ENCODE measurements at regions not wholly inside any gene's neighbourhood (a gene's known extent, or its start where the extent isn't known, plus 50 kb on each side); places are given as distances from the start of the nearest gene placed in this dataset.

DNA sequence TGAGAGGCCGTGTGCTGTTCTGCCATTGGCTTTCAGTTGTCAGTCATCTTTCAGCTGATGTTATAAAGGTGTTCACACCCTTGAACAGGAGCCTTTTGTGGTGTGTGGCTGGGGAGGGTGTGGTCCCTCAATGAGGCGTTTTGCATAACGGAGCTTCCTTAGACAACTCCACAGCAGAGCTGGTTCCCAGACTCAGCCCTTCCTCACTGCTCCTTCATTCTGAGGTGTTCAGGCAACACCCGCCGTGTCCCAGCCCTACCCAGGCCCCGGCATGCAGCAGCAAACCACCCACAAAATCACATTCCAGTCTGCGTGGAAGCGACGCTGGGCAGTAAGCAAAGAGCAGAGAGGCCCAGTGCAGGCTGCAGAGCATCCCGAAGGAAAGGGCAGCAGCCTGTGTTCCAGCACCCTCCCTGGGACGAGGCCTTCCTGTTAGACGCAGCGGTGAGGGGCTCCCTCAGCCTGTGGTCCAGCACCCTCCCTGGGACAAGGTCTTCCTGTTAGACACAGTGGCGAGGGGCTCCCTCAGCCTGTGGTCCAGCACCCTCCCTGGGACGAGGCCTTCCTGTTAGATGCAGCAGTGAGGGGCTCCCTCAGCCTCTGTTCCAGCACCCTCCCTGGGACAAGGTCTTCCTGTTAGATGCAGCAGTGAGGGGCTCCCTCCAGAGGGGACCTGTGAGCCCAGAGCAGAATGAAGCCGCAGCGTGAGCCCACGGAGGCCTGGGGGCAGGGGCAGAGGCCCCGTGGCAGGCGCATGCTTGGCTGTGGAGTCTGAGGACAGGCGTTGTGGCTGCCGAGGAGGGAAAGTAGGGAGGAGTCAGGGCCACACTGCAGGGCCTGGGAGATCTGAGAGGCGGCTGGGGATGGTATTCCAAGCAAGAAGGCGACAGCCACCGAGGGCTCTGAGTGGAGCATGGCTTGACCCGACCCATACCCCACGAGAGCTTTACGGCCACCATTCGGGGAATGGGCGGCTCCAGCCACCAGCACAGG, 201.8 kb upstream of the HDAC4 start:
- TF ChIP-seq CTCF (IDR thresholded peaks at IDR 0.05; ENCODE audit: low read depth, low read length): no peak
- no peak for DNase-seq (ENCODE audit: extremely low read depth, low read depth)

GRCh38 chr2:239601880-239602279, 201.1 kb upstream of the HDAC4 start:
- no peak for DNase-seq (ENCODE audit: extremely low read depth, low read depth)
- TF ChIP-seq CTCF (IDR thresholded peaks at IDR 0.05; ENCODE audit: low read depth, low read length): no peak

DNA sequence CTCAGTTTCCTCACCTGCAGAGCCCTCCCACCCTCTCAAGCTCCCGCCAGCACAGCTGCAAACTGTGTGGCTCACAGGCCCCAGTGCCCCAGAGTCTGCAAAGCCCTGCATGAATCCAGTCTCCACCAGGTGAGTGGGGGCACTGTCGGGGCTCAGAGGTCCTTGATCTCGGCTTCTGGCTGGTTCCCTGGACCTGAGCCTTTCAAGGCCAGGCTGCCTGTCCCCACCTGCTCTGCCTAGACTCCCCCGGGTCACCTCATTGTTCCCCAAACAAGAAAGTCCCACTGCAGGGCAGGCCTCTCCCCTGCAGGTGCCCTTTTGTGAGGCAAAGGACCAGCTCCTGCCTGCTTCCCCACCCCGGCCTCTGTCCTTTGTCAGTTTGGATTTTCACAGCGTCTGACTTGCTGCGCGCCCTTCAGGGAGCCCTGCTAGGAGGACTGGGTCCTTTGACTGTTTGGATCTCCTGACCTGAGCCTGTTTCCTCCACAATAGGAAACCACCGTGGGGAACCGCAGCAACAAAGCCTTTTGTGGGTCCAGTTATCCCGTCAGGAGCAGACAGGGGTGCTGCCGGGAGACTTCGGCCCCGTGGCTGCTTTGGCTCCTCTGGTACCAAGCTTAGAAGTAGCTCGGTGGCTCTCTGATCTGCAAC, 200.5 kb upstream of the HDAC4 start:
- DNase-seq (ENCODE audit: extremely low read depth, low read depth): no peak
- no peak for TF ChIP-seq CTCF (IDR thresholded peaks at IDR 0.05; ENCODE audit: low read depth, low read length)

DNA sequence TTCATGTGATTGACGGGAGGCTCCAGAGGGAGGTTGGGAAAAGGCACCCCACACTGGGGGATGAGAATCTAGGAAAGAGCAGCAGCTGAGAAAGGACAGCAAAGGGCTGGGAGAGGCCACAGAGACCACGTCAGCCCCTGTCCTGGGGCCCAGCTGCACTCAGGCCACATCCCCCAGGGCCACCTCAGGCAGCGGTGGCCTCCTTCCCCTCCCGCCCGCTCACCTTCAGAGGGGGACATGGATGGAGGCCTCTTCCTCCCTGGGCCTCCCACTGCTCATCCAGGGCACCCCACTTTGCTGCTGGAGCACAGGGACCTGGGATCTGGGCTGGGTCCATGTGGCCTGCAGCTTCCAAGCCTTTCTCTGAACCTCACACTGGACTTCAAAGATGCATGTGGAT, 199.8 kb upstream of the HDAC4 start:
- DNase-seq (ENCODE audit: extremely low read depth, low read depth): no peak
- TF ChIP-seq CTCF (IDR thresholded peaks at IDR 0.05; ENCODE audit: low read depth, low read length): no peak

- no peak for TF ChIP-seq CTCF (IDR thresholded peaks at IDR 0.05; ENCODE audit: low read depth, low read length)
Observed at GRCh38 chr2:239600001-239600593, 199.3 kb upstream of the HDAC4 start.

DNA sequence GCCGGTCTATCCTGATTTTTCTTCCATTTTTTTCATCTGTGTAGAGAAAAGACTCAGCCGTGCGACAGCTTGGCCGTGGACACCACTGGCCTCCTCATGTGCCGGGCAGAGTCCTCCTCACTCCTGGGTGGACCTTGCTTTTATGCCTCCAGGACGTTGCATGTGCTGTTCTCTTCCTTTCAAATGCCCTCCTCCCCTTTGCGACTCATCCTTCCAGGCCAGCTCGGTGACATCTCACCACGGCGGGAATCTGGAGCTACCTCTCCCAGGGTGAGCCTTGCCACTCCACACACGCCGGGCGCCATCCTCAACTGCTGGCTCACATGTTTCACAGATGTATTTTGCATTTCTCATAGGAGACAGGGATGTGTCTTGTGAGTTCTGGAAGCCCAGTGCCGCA, 198.5 kb upstream of the HDAC4 start:
- TF ChIP-seq CTCF (IDR thresholded peaks at IDR 0.05; ENCODE audit: low read depth, low read length): no peak
- DNase-seq (ENCODE audit: extremely low read depth, low read depth): no peak

More at GRCh38 chr2:239600001-239600593, 199.3 kb upstream of the HDAC4 start:
- DNase-seq (ENCODE audit: extremely low read depth, low read depth): no peak

DNA sequence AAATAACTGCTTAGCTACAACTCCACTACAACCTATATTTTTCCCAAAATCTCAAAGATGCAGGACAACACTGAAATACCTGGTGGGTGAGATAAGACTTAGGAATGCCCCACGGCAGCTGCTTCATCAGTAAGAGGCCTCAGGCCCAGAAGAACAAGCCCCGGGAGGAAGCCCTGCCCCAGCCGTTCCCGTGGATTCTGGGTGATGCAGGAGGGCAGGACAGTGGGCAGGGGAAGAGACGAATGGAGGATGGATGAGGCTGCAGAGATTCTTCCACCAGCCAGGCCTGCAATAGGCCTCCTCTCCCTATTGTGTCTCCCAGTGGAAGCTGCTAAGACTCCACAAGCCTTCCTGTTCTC, 197.9 kb upstream of the HDAC4 start:
- DNase-seq (ENCODE audit: extremely low read depth, low read depth): no peak

More for the DNA sequence above, 197.9 kb upstream of the HDAC4 start:
- no peak for TF ChIP-seq CTCF (IDR thresholded peaks at IDR 0.05; ENCODE audit: low read depth, low read length)
